GM20431 (cell line): ENCODE measurements at regions not wholly inside any gene's neighbourhood (a gene's known extent, or its start where the extent isn't known, plus 50 kb on each side); places are given as distances from the start of the nearest gene placed in this dataset.

Source experiments
- in situ Hi-C: fragments of 300-500 bp; cut with MseI, MboI; formaldehyde crosslinking; loops from one replicate; pipeline ENCODE4 v1.15.0; 2020; ENCODE audit warnings: low sequenced_read_pairs; ENCODE audit not compliant: unreplicated experiment

DNA sequence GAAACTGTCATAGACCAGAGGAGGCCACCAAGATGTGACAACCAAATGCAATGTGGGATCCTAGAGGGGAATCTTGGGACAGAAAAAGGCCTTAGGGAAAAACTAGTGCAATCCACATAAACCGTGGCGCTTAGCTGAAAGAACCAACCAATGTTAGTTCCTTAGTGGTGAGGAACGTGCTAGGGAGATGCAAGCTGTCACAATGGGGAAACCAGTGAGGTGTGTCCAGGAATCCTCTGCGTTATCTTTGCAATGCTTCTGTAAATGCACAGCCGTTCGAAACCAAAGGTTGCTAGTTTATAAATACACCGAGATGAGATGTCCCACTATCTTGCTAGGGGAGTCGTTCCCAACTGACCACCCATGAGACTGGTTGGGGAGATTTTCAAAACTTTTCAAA, 157.0 kb upstream of the ID2 start:
- in situ Hi-C loops, result loop anchor here (10.0 kb wide), 1 partner anchor 160 kb away; the partner anchor contains the start of gene ID2

GRCh38 chr2:8525236-8525581, 156.6 kb upstream of the ID2 start:
- in situ Hi-C loops, result loop anchor here (10.0 kb wide), 1 partner anchor 160 kb away; the partner anchor contains the start of gene ID2

- in situ Hi-C loops, result loop anchor here (10.0 kb wide), 1 partner anchor 159 kb away; the partner anchor contains the start of gene ID2
These were observed 156.1 kb upstream of the ID2 start for GRCh38 chr2:8525582-8526402.

DNA sequence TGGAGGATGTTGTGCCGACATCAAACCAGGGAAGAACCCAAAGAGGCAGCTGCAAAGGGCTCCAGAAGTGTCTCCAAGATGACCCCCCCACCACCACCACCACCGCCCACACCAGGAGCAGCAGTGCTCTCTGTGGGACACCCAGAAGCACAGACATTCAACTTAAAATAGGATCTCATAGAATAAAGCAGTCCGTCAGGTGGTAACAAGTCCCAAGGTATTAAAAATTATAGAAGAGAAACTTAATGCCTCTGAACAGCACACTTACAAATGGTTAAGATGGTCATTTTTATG, 155.5 kb upstream of the ID2 start:
- in situ Hi-C loops, result loop anchor here (10.0 kb wide), 1 partner anchor 158 kb away; the partner anchor contains the start of gene ID2

DNA sequence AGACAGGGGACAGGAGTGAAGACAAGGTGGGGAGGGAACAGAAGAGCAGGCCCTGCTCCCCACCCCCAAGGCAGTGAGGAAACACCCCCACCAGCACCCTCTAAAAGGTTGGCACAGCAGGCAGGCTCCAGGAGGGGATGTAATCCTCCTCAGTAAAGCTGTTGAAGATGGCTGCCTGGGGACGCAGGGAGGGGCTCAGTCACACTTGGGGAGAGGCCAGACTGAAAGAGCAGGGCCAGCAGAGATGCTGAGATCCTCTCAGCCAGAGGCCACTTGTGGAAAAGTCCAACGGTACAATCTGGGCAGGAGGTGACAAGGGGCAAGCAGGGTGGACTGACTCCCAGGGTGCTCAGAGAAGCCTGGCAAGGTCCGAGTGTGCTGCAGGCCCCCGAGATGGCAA, 154.8 kb upstream of the ID2 start:
- in situ Hi-C loops, result loop anchor here (10.0 kb wide), 1 partner anchor 158 kb away; the partner anchor contains the start of gene ID2

DNA sequence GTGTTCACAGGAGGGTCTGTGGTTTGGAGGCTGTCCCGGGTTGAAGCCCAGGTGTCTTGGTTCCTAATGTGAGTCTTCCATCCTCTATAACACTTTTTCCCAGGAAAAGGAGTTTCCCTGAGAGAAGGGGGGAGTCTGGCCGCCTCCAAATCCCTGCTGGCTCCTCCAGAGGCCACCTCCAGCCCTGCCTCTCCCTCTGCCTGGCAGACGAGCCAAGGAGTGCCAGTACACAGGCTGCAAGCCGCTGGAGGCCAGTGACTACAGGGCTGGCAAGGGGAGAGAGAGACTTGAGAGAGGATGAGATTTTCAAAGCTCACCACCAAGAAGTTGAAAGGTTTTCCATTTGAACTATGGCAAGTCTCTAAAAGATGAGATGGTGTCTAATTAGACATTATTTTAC, 154.2 kb upstream of the ID2 start:
- in situ Hi-C loops, result loop anchor here (10.0 kb wide), 1 partner anchor 157 kb away; the partner anchor contains the start of gene ID2

GRCh38 chr2:8528863-8529262, 153.0 kb upstream of the ID2 start:
- in situ Hi-C loops, result loop anchor here (10.0 kb wide), 1 partner anchor 156 kb away; the partner anchor contains the start of gene ID2

- in situ Hi-C loops, result loop anchor here (10.0 kb wide), 1 partner anchor 155 kb away; the partner anchor contains the start of gene ID2
These were observed 152.1 kb upstream of the ID2 start for GRCh38 chr2:8529706-8530277.

DNA sequence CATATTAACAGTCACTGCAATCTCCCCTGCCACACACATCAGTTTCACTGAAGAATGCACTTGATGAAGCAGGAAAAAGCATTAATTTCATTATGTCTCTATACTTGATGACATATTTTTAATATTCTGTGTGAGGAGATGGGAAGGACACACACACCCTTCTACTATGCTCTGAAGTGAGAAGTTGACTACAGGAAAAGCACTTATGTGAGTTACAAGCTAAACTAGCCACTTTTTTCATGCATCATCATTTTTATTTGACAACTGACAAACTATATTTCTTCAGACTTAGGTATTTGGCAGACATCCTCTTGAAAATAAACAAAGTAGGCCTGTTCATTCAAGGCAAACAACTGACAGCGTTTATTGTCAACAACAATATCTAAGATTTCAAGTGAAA, 150.4 kb upstream of the ID2 start:
- in situ Hi-C loops, result no loop called here

- in situ Hi-C loops, result no loop called here
These were observed 149.4 kb upstream of the ID2 start for GRCh38 chr2:8532438-8532837.

DNA sequence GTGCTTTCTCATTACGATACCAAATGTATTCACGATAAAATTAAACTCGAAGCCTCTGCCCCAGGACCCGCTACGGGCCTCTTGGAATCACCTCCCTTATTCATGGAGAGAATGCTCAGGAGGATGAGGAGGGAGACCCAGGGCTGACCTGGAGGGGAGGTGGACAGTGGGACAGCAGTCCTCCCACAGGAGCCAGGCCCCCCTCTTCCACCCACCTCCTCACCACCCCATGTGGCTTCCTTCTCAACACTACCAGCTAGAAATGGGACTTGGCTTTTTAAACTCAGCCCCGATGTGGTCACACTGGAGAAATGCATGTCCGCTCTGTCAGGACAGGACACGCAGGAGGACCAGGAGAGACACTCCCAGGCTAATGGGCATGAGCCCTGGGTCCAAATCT, 147.9 kb upstream of the ID2 start:
- in situ Hi-C loops, result no loop called here

- in situ Hi-C loops, result no loop called here
These were observed 147.5 kb upstream of the ID2 start for GRCh38 chr2:8534386-8534728.

GRCh38 chr2:8534729-8535468, 147.0 kb upstream of the ID2 start:
- in situ Hi-C loops, result no loop called here

DNA sequence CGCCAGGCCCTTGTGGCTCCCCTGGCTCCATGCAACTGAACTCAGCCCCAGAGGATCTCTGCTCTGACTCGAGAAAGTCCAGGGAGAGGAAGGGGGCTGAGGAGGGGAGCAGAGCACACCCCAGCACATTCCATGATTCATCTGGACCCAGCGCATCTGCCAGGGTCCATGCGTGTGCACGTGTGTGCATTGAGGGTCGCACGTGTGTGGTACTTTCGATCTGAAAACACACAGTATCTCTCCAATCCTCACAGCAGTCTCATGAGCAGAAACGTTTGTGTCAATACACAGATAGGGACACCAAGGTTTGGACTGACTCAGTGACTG, 146.4 kb upstream of the ID2 start:
- in situ Hi-C loops, result no loop called here

DNA sequence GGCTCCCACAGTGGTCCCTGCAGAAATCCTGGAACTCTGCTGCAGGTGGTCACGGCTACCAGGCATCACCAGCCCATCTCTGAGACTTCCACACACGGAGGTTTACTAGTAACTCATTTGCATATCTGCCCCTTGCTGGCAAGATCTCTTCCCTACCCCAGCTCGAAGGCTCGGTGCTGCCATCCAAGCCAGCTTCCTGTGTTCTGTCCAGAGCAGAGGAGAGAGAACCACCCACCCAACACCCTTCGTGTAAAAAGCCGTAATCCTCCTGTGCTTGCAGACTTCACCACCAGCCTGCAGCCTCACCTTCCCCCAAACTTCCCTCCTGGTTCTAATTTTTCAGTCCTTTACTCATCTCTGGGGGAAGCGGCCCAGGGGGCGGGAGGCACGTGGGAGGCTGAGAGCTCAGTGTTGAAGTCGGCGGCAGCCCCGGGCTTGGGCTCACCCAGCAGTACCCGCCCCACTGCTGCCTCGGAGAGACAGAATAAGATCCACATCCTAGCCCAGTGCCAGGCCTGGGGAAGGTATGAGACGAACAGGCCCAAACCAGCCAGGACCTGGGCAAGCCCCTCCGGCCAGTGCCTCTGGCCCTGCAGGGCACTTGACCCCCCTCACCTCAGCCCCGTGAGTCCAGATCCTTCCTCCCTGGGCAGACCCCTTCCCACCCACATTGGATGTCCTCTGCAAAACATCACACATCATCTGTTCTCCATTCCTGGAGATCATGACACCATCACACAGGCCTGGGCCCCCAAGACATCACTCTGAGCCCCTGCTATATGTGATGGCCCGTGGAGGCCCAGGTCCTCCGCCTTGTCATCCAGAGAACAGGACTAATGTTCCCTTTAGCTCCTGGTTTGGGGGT, 145.8 kb upstream of the ID2 start:
- in situ Hi-C loops, result no loop called here

GRCh38 chr2:8536686-8537561, 144.9 kb upstream of the ID2 start:
- in situ Hi-C loops, result no loop called here

- in situ Hi-C loops, result no loop called here
These were observed 144.2 kb upstream of the ID2 start for GRCh38 chr2:8537562-8538155.

DNA sequence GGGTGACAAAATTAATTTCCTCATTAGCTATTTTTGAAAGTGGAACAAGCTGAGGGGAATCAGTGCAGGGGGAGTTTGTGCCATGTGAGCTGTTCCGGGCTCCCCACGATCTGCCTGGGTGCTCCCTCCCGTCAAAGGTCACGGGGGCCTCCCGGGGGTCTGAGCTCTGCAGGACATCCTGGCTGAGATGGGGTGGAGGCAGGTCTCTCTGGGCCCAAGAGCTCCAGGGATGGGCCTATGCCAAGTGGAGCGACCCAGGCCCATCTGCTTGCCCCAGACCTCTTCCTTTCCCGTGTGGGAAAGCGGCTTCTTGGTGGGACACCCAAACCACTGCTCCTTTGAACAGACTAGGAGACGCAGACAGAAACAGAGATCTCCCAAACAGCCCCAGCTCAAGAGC, 143.3 kb upstream of the ID2 start:
- in situ Hi-C loops, result no loop called here
